ENCODE measurements at regions not wholly inside any gene's neighbourhood (a gene's known extent, or its start where the extent isn't known, plus 50 kb on each side); places are given as distances from the start of the nearest gene placed in this dataset.
A peak's percentile ranks its signal among the peaks of the same experiment; 100 is the strongest.

DNA sequence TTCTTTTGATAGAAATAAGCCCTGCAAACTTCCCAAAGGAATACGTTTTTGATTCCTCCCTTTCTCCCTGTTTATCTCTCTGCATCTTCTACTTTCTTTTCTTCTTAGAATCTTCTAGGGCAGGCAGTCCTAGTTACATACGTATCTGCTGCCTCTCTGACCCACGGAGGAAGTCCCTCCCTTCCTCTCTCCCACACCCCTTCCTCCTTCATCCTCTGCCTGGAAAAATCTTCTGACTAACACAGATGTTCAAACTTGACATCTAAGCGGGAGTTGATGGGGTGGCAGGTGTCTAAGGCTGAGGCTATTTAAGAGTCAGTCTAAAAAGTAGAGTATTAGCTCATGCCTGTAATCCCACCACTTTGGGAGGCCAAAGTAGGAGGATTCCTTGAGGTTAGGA is 88.6 kb downstream of the MAP1LC3B2 start:
- H3K18ac ChIP-seq (ENCODE audit: insufficient read length, low read depth, low read length): no peak overlapping the region
- no peak overlapping the region for H2BK120ac ChIP-seq (ENCODE audit: low read depth, low read length, poor library complexity, severe bottlenecking)
- TF ChIP-seq, protein P1, sequence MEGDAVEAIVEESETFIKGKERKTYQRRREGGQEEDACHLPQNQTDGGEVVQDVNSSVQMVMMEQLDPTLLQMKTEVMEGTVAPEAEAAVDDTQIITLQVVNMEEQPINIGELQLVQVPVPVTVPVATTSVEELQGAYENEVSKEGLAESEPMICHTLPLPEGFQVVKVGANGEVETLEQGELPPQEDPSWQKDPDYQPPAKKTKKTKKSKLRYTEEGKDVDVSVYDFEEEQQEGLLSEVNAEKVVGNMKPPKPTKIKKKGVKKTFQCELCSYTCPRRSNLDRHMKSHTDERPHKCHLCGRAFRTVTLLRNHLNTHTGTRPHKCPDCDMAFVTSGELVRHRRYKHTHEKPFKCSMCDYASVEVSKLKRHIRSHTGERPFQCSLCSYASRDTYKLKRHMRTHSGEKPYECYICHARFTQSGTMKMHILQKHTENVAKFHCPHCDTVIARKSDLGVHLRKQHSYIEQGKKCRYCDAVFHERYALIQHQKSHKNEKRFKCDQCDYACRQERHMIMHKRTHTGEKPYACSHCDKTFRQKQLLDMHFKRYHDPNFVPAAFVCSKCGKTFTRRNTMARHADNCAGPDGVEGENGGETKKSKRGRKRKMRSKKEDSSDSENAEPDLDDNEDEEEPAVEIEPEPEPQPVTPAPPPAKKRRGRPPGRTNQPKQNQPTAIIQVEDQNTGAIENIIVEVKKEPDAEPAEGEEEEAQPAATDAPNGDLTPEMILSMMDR (conservative IDR thresholded peaks at IDR 0.05): no peak
- no peaks in the 10 kb centered on the region for H3K27me3 ChIP-seq (ENCODE audit: insufficient read depth, low read length)
- H4K8ac ChIP-seq (replicated peaks; ENCODE audit: insufficient read length, low read depth, low read length): no peak overlapping the region
- Mint-ChIP-seq H3K4me1 (peaks cover 34 to 47% of the 10 kb centered on the region in 2 experiments), H3K4me3 (no peak overlapping the region), H3K9me3 (peaks cover 0 to 8% of the 10 kb centered on the region in 2 experiments; a peak in 3 of 5 replicates), H3K27ac (peak overlapping the region in 2 of 3 experiments; percentile 41 to 70; a peak in 2 of 7 replicates), H3K36me3 (ENCODE audit: insufficient read depth in 1 of 3, low read depth in 3 of 3) (peaks cover 0 to 5% (median 2%) of the 10 kb centered on the region in 3 experiments; a peak in 3 of 7 replicates), H3K27me3 (ENCODE audit: low read depth) (peaks cover 4% of the 10 kb centered on the region)
- H2AK5ac ChIP-seq (ENCODE audit: insufficient read length, low read length): no peak overlapping the region
- H2BK15ac ChIP-seq (ENCODE audit: low read depth, low read length): no peak overlapping the region
- H3K4ac ChIP-seq (ENCODE audit: low read depth, low read length): no peak overlapping the region
- no peak overlapping the region for H2BK12ac ChIP-seq (ENCODE audit: insufficient read length, low read depth, low read length)
- no peak overlapping the region for H3T11ph ChIP-seq (ENCODE audit: low read length)
- no peaks in the 10 kb centered on the region for H3K79me2 ChIP-seq (ENCODE audit: insufficient read depth, low read length)
- H3K14ac ChIP-seq (ENCODE audit: insufficient read depth, low read length): no peak overlapping the region
- WGBS (ENCODE audit: extremely low coverage, insufficient read length, low lambda C conversion rate): no CpG with 5 or more reads among the region's 4 CpGs
- H4K20me1 ChIP-seq (ENCODE audit: control insufficient read depth, insufficient read depth, insufficient read length): no peaks in the 10 kb centered on the region
- DNase-seq: no peak
- no peak overlapping the region for H3K9ac ChIP-seq (ENCODE audit: extremely low read depth, insufficient read length, low read length)
- no peak overlapping the region for H2AFZ ChIP-seq (ENCODE audit: low read length)
- no peak overlapping the region for H4K91ac ChIP-seq (ENCODE audit: insufficient read length, low read depth, low read length)
- no peak overlapping the region for H2BK20ac ChIP-seq (ENCODE audit: low read depth, low read length, poor library complexity, severe bottlenecking)
- H4K5ac ChIP-seq (ENCODE audit: insufficient read length, low read depth, low read length): no peak overlapping the region
- H3K4me2 ChIP-seq (ENCODE audit: insufficient read depth, insufficient read length, low read length): no peak overlapping the region
- no peaks in the 10 kb centered on the region for H3K23me2 ChIP-seq (ENCODE audit: insufficient read length, low read depth, low read length, poor library complexity, severe bottlenecking)
- H3K79me1 ChIP-seq (ENCODE audit: insufficient read depth, low read depth, low read length, poor library complexity, severe bottlenecking): no peaks in the 10 kb centered on the region
- H3K9me3 ChIP-seq (ENCODE audit: control insufficient read depth, low read depth, low read length): no peaks in the 10 kb centered on the region
- H3K4me1 ChIP-seq (ENCODE audit: insufficient read depth, low read length): peaks cover 4% of the 10 kb centered on the region; the same call in 1 of the 2 replicates
- no peak overlapping the region for H3K23ac ChIP-seq (ENCODE audit: insufficient read length, low read depth, low read length)
- no peak overlapping the region for H3K56ac ChIP-seq (ENCODE audit: insufficient read length, low read depth, low read length)
- no peak overlapping the region for H3K27ac ChIP-seq (ENCODE audit: insufficient read length, low read depth, low read length)
- no peak overlapping the region for H2BK5ac ChIP-seq (ENCODE audit: insufficient read length, low read length)

Data from H9 (cell line).